ENCODE measurements at regions not wholly inside any gene's neighbourhood (a gene's known extent, or its start where the extent isn't known, plus 50 kb on each side); places are given as distances from the start of the nearest gene placed in this dataset.

GRCh38 chr2:177108890-177109289, 103.7 kb upstream of the HNRNPA3 start:
- no peak overlapping the region for H3K4me3 ChIP-seq (ENCODE audit: low read depth, low read length)
- H3K4me1 ChIP-seq: no peaks in the 10 kb centered on the region
- H3K9me3 ChIP-seq: no peaks in the 10 kb centered on the region
- H3K36me3 ChIP-seq: no peaks in the 10 kb centered on the region
- H3K27me3 ChIP-seq: no peaks in the 10 kb centered on the region
- no peak for DNase-seq
- TF ChIP-seq CTCF (IDR thresholded peaks at IDR 0.05; ENCODE audit: low read depth, low read length): no peak

GRCh38 chr2:177114712-177115111, 97.9 kb upstream of the HNRNPA3 start:
- TF ChIP-seq CTCF (IDR thresholded peaks at IDR 0.05; ENCODE audit: low read depth, low read length): no peak
- DNase-seq: no peak
- Histone ChIP-seq H3K4me3 (ENCODE audit: low read depth, low read length) (no peak overlapping the region), H3K4me1 (no peaks in the 10 kb centered on the region), H3K9me3 (no peaks in the 10 kb centered on the region), H3K36me3 (no peaks in the 10 kb centered on the region), H3K27me3 (no peaks in the 10 kb centered on the region)

- no peak for DNase-seq
- Histone ChIP-seq H3K9me3 (no peaks in the 10 kb centered on the region), H3K27me3 (no peaks in the 10 kb centered on the region), H3K4me3 (ENCODE audit: low read depth, low read length) (no peak overlapping the region), H3K4me1 (no peaks in the 10 kb centered on the region), H3K36me3 (no peaks in the 10 kb centered on the region)
- TF ChIP-seq CTCF (IDR thresholded peaks at IDR 0.05; ENCODE audit: low read depth, low read length): no peak
Measured at GRCh38 chr2:177117755-177118154, 94.8 kb upstream of the HNRNPA3 start.

GRCh38 chr2:177118636-177119035, 94.0 kb upstream of the HNRNPA3 start:
- H3K36me3 ChIP-seq: no peaks in the 10 kb centered on the region
- H3K9me3 ChIP-seq: no peaks in the 10 kb centered on the region
- no peak overlapping the region for H3K4me3 ChIP-seq (ENCODE audit: low read depth, low read length)
- DNase-seq: no peak
- H3K27me3 ChIP-seq: no peaks in the 10 kb centered on the region
- H3K4me1 ChIP-seq: no peaks in the 10 kb centered on the region
- no peak for TF ChIP-seq CTCF (IDR thresholded peaks at IDR 0.05; ENCODE audit: low read depth, low read length)

GRCh38 chr2:177119099-177119498, 93.5 kb upstream of the HNRNPA3 start:
- Histone ChIP-seq H3K9me3 (no peaks in the 10 kb centered on the region), H3K4me1 (no peaks in the 10 kb centered on the region), H3K36me3 (no peaks in the 10 kb centered on the region), H3K27me3 (no peaks in the 10 kb centered on the region), H3K4me3 (ENCODE audit: low read depth, low read length) (no peak overlapping the region)
- DNase-seq: no peak
- TF ChIP-seq CTCF (IDR thresholded peaks at IDR 0.05; ENCODE audit: low read depth, low read length): no peak

GRCh38 chr2:177123048-177123447, 89.5 kb upstream of the HNRNPA3 start:
- Histone ChIP-seq H3K4me1 (no peaks in the 10 kb centered on the region), H3K36me3 (no peaks in the 10 kb centered on the region), H3K27me3 (no peaks in the 10 kb centered on the region), H3K9me3 (no peaks in the 10 kb centered on the region), H3K4me3 (ENCODE audit: low read depth, low read length) (no peak overlapping the region)
- no peak for TF ChIP-seq CTCF (IDR thresholded peaks at IDR 0.05; ENCODE audit: low read depth, low read length)
- DNase-seq: no peak
